Psoas muscle (tissue), 7 donors: ENCODE measurements at regions not wholly inside any gene's neighbourhood (a gene's known extent, or its start where the extent isn't known, plus 50 kb on each side); places are given as distances from the start of the nearest gene placed in this dataset.
"Not testable (repeated sequence)": the region's sequence is repeated elsewhere in the genome, so short reads cannot be mapped to it uniquely, and the experiment has no call there.

Experiments
- ATAC-seq, 4 donors: fragments of 200-7000 bp; cut with Tn5 transposase; one replicate each; pipeline ENCODE4 v1.9.1; 2020; ENCODE audit warnings: moderate library complexity in 3 of 4, mild to moderate bottlenecking in 2 of 4
- DNase-seq, 2 donors: peaks; one replicate each; pipeline ENCODE4 v3.0.0-alpha.2; 2020
- H3K27ac ChIP-seq: fragments of 200-600 bp; one replicate; pipeline ENCODE4 v1.8.0; 2022
- H3K27me3 ChIP-seq, 3 donors: fragments of 200-600 bp in 1 of 3; one replicate each; pipeline versions ENCODE4 v1.6.1 to v1.8.0; 2013 to 2022; ENCODE audit warnings: low read length in 2 of 3, mild to moderate bottlenecking in 2 of 3, moderate library complexity in 1 of 3; ENCODE audit not compliant: insufficient read depth in 3 of 3
- H3K36me3 ChIP-seq, 2 donors: fragments of 200-600 bp in 1 of 2; one replicate each; pipeline versions ENCODE4 v1.6.1 to v1.8.0; 2013 to 2022; ENCODE audit warnings: low read depth in 1 of 2, mild to moderate bottlenecking in 1 of 2, moderate library complexity in 1 of 2; ENCODE audit not compliant: insufficient read depth in 1 of 2
- H3K4me1 ChIP-seq: fragments of 200-600 bp; one replicate; pipeline ENCODE4 v1.8.0; 2022
- H3K4me3 ChIP-seq: fragments of 200-600 bp; one replicate; pipeline ENCODE4 v1.8.0; 2022; ENCODE audit warnings: mild to moderate bottlenecking
- H3K9me3 ChIP-seq: fragments of 200-600 bp; one replicate; pipeline ENCODE4 v1.8.0; 2022
- CTCF ChIP-seq: fragments of 200-600 bp; IDR thresholded peaks from one replicate; pipeline ENCODE4 v1.8.0; 2022; ENCODE audit warnings: antibody characterized with exemption
- WGBS, 3 donors: extraction: QIAGEN DNeasy Blood & Tissue Kit; methylation state at CpG; one replicate each; pipeline versions ENCODE4 v1.1.6 to v1.1.7; 2013; 5-methylcytosine and 5-hydroxymethylcytosine counted together
- intact Hi-C, 2 donors: fragments of 100-400 bp; cut with DNase I; formaldehyde crosslinking; loops; one replicate each; pipeline versions ENCODE4 v1.11.0 to v1.14.2; 2022
- donor health status: healthy with polysubstance abuse.
- donor health status: DM: no; HTN: no; CAD: no; lungs with moderate emphysema.
- donor health status: Bipolar disorder and iron deficiency.
- donor health status: healthy.
- donor health status: DM: yes; HTN: yes; CAD: no.
- donor health status: DM: no; HTN: no; CAD: no.
- donor health status: DM: yes; HTN: yes; CAD: no.

- peaks cover 3 to 36% of the 10 kb centered on the region in 2 donors for H3K36me3 ChIP-seq
- no peak for TF ChIP-seq CTCF
- 84 to 93% (median 93%) methylated on average over 2 of the region's 2 CpGs for WGBS, 3 donors
- no peaks in the 10 kb centered on the region for H3K9me3 ChIP-seq
- H3K4me1 ChIP-seq = no peaks in the 10 kb centered on the region
- H3K4me3 ChIP-seq = no peak overlapping the region
- intact Hi-C loops = no loop called here
- no peaks in the 10 kb centered on the region for H3K27me3 ChIP-seq
- no peak for ATAC-seq
- DNase-seq = no peak
- H3K27ac ChIP-seq = no peak overlapping the region
Observed at GRCh38 chr6:144467921-144468320, 182.8 kb downstream of the UTRN start.

- H3K27ac ChIP-seq = no peak overlapping the region
- intact Hi-C loops = no loop called here
- H3K27me3 ChIP-seq = no peaks in the 10 kb centered on the region
- 93 to 96% (median 94%) methylated on average over 7 of the region's 7 CpGs for WGBS, 3 donors
- no peak overlapping the region for H3K4me3 ChIP-seq
- no peaks in the 10 kb centered on the region for H3K4me1 ChIP-seq
- TF ChIP-seq CTCF = no peak
- no peaks in the 10 kb centered on the region for H3K9me3 ChIP-seq
- H3K36me3 ChIP-seq = peaks cover 0 to 32% of the 10 kb centered on the region in 2 donors
- DNase-seq = no peak
- ATAC-seq = no peak
Observed at GRCh38 chr6:144468709-144469108, 183.6 kb downstream of the UTRN start.

GRCh38 chr6:144469144-144469575 is 184.0 kb downstream of the UTRN start:
- no peaks in the 10 kb centered on the region for H3K4me1 ChIP-seq
- DNase-seq (no peak), ATAC-seq (no peak)
- intact Hi-C loops = no loop called here
- no peaks in the 10 kb centered on the region for H3K9me3 ChIP-seq
- TF ChIP-seq CTCF = no peak
- 97 to 99% (median 97%) methylated on average over 1 of the region's 1 CpG for WGBS, 3 donors
- no peak overlapping the region for H3K4me3 ChIP-seq
- H3K27ac ChIP-seq = no peak overlapping the region
- peaks cover 0 to 30% of the 10 kb centered on the region in 2 donors for H3K36me3 ChIP-seq
- no peaks in the 10 kb centered on the region for H3K27me3 ChIP-seq

- 97 to 98% (median 97%) methylated on average over 27 of the region's 27 CpGs for WGBS, 3 donors
- DNase-seq, H3K9me3 ChIP-seq, H3K4me1 ChIP-seq, H3K4me3 ChIP-seq, H3K27ac ChIP-seq, H3K27me3 ChIP-seq, ATAC-seq: not testable (repeated sequence)
- intact Hi-C loops = loop anchor here in 1 of 2 donors (10.0 kb wide), 1 partner anchor 255 kb away; no protein-coding TSS in a partner anchor
- peaks cover 0 to 34% of the 10 kb centered on the region in 2 donors for H3K36me3 ChIP-seq
Observed at GRCh38 chr6:144470201-144470600, 185.1 kb downstream of the UTRN start.

- no peaks in the 10 kb centered on the region for H3K9me3 ChIP-seq
- WGBS, 3 donors = 70 to 82% (median 74%) methylated on average over 3 of the region's 3 CpGs
- H3K27me3 ChIP-seq = no peaks in the 10 kb centered on the region
- H3K4me1 ChIP-seq = no peaks in the 10 kb centered on the region
- intact Hi-C loops = loop anchor here in 1 of 2 donors (10.0 kb wide), 1 partner anchor 257 kb away; no protein-coding TSS in a partner anchor
- H3K27ac ChIP-seq = no peak overlapping the region
- no peak for TF ChIP-seq CTCF
- no peak overlapping the region for H3K4me3 ChIP-seq
- ATAC-seq (no peak), DNase-seq (no peak)
- H3K36me3 ChIP-seq = peaks cover 0 to 36% of the 10 kb centered on the region in 2 donors
Observed at GRCh38 chr6:144471986-144472385, 186.9 kb downstream of the UTRN start.
